GM23338 (cell line): ENCODE measurements at regions not wholly inside any gene's neighbourhood (a gene's known extent, or its start where the extent isn't known, plus 50 kb on each side); places are given as distances from the start of the nearest gene placed in this dataset.

Source experiments
- ATAC-seq: fragments of 200-7000 bp; cut with Tn5 transposase; 3 replicates; pipeline ENCODE4 v1.9.1; 2020
- DNase-seq: peaks from one replicate; pipeline ENCODE4 v3.0.0-alpha.2; 2015; ENCODE audit warnings: low spot score
- H2AFZ ChIP-seq: fragments of 200-600 bp; sonication (generic); 2 replicates; pipeline ENCODE4 v1.8.0; 2016; ENCODE audit warnings: antibody characterized with exemption, mild to moderate bottlenecking, moderate library complexity
- H3F3A ChIP-seq: fragments of 200-600 bp; sonication (generic); replicated peaks from 2 replicates; pipeline ENCODE4 v1.8.0; 2017; ENCODE audit warnings: antibody characterized with exemption, mixed run types, low read depth
- H3K27ac ChIP-seq: fragments of 200-600 bp; sonication (generic); 2 replicates; pipeline ENCODE4 v1.6.1; 2016; ENCODE audit warnings: low read depth
- H3K27me3 ChIP-seq: fragments of 200-600 bp; sonication (generic); 2 replicates; pipeline ENCODE4 v1.8.0; 2016; ENCODE audit warnings: mild to moderate bottlenecking, mixed run types, moderate library complexity; ENCODE audit not compliant: insufficient read depth
- H3K36me3 ChIP-seq: fragments of 200-600 bp; sonication (generic); 2 replicates; pipeline ENCODE4 v1.8.0; 2016; ENCODE audit warnings: mild to moderate bottlenecking; ENCODE audit not compliant: insufficient read depth
- H3K4me1 ChIP-seq: fragments of 200-600 bp; sonication (generic); 2 replicates; pipeline ENCODE4 v1.8.0; 2016; ENCODE audit warnings: mild to moderate bottlenecking, moderate library complexity; ENCODE audit not compliant: insufficient read depth
- H3K4me2 ChIP-seq: fragments of 200-600 bp; sonication (generic); 2 replicates; pipeline ENCODE4 v1.7.1; 2017; ENCODE audit warnings: mixed run types
- H3K4me3 ChIP-seq: fragments of 200-600 bp; sonication (generic); 2 replicates; pipeline ENCODE4 v1.6.1; 2016; ENCODE audit warnings: mixed run types
- H3K79me2 ChIP-seq: fragments of 200-600 bp; sonication (generic); replicated peaks from 2 replicates; pipeline ENCODE4 v1.8.0; 2017; ENCODE audit warnings: mild to moderate bottlenecking; ENCODE audit not compliant: insufficient read depth
- H3K9me2 ChIP-seq: fragments of 200-600 bp; sonication (generic); 2 replicates; pipeline ENCODE4 v1.8.0; 2017; ENCODE audit not compliant: insufficient read depth
- H4K20me1 ChIP-seq: fragments of 200-600 bp; sonication (generic); replicated peaks from 2 replicates; pipeline ENCODE4 v1.8.0; 2017; ENCODE audit warnings: mild to moderate bottlenecking; ENCODE audit not compliant: insufficient read depth
- H3K27ac Mint-ChIP-seq: 2 replicates; pipeline ENCODE4 v1.8.0; 2020; ENCODE audit warnings: inconsistent platforms, mild to moderate bottlenecking, moderate library complexity, mixed read lengths
- H3K27me3 Mint-ChIP-seq: 3 replicates; pipeline ENCODE4 v1.8.0; 2022; ENCODE audit warnings: low read depth, mild to moderate bottlenecking, moderate library complexity, mixed read lengths, inconsistent platforms; ENCODE audit not compliant: insufficient read depth, poor library complexity
- H3K36me3 Mint-ChIP-seq: 3 replicates; pipeline ENCODE4 v1.8.0; 2021; ENCODE audit warnings: low read depth, mild to moderate bottlenecking, inconsistent platforms, moderate library complexity, mixed read lengths
- H3K4me1 Mint-ChIP-seq: 3 replicates; pipeline ENCODE4 v1.8.0; 2020; ENCODE audit warnings: mild to moderate bottlenecking, inconsistent platforms, mixed read lengths
- H3K4me3 Mint-ChIP-seq: 3 replicates; pipeline ENCODE4 v1.8.0; 2021; ENCODE audit warnings: moderate library complexity, mild to moderate bottlenecking, inconsistent platforms, mixed read lengths
- H3K9me3 Mint-ChIP-seq: 3 replicates; pipeline ENCODE4 v1.8.0; 2020; ENCODE audit warnings: moderate library complexity, mild to moderate bottlenecking, inconsistent platforms, mixed read lengths
- CREB1 ChIP-seq: fragments of 250-450 bp; sonication (Bioruptor Pico); IDR thresholded peaks from 2 replicates; pipeline ENCODE4 v1.5.0; 2020; ENCODE audit warnings: low read depth, mild to moderate bottlenecking, moderate library complexity
- EZH2 ChIP-seq: fragments of 200-600 bp; sonication (generic); IDR thresholded peaks from one replicate; pipeline ENCODE4 v1.8.0; 2017; ENCODE audit warnings: antibody characterized with exemption, mild to moderate bottlenecking, low read depth; ENCODE audit not compliant: unreplicated experiment
- EZH2phosphoT487 ChIP-seq: fragments of 200-600 bp; sonication (generic); IDR thresholded peaks from one replicate; pipeline ENCODE4 v1.8.1; 2018; ENCODE audit warnings: antibody characterized with exemption; ENCODE audit not compliant: unreplicated experiment
- JUNB ChIP-seq: IDR thresholded peaks from one replicate; pipeline ENCODE4 v1.6.1; 2016; ENCODE audit warnings: antibody characterized with exemption; ENCODE audit not compliant: unreplicated experiment
- NANOG ChIP-seq: IDR thresholded peaks from 2 replicates; pipeline ENCODE4 v1.6.1; 2016; ENCODE audit warnings: antibody characterized with exemption, borderline replicate concordance
- POLR2AphosphoS5 ChIP-seq: IDR thresholded peaks from 2 replicates; pipeline ENCODE4 v1.6.1; 2016; ENCODE audit warnings: antibody characterized with exemption, low read depth
- STAT1 ChIP-seq: IDR thresholded peaks from one replicate; pipeline ENCODE4 v1.6.1; 2016; ENCODE audit warnings: antibody characterized with exemption; ENCODE audit not compliant: unreplicated experiment
- ZNF114 ChIP-seq: fragments of 250-450 bp; sonication (Bioruptor Pico); IDR thresholded peaks from 2 replicates; pipeline ENCODE4 v1.5.0; 2020; ENCODE audit warnings: mild to moderate bottlenecking, moderate library complexity
- ZNF331 ChIP-seq: fragments of 250-450 bp; sonication (Bioruptor Pico); IDR thresholded peaks from 2 replicates; pipeline ENCODE4 v1.5.0; 2020; ENCODE audit warnings: low read depth, mild to moderate bottlenecking, moderate library complexity
- TF ChIP-seq, protein P1 (sequence below): IDR thresholded peaks from one replicate; pipeline ENCODE4 v1.6.1; 2018; ENCODE audit warnings: antibody characterized with exemption; ENCODE audit not compliant: unreplicated experiment
- TF ChIP-seq, protein P2 (sequence below): fragments of 250-450 bp; sonication (Bioruptor Pico); IDR thresholded peaks from 2 replicates; pipeline ENCODE4 v1.5.0; 2020; ENCODE audit warnings: mild to moderate bottlenecking, moderate library complexity
- TF ChIP-seq, protein P3 (sequence below): IDR thresholded peaks from 2 replicates; pipeline ENCODE4 v1.6.1; 2016; ENCODE audit warnings: antibody characterized with exemption
- TF ChIP-seq, protein P4 (sequence below), 2 experiments: fragments of 200-600 bp in 1 of 2; sonication (generic) in 1 of 2; conservative IDR thresholded peaks; 2 replicates each; pipeline versions ENCODE4 v1.5.1 to v1.6.1; 2016 to 2017; ENCODE audit warnings: antibody characterized with exemption in 2 of 2, low read depth in 2 of 2, mild to moderate bottlenecking in 2 of 2, moderate library complexity in 1 of 2

DNA sequence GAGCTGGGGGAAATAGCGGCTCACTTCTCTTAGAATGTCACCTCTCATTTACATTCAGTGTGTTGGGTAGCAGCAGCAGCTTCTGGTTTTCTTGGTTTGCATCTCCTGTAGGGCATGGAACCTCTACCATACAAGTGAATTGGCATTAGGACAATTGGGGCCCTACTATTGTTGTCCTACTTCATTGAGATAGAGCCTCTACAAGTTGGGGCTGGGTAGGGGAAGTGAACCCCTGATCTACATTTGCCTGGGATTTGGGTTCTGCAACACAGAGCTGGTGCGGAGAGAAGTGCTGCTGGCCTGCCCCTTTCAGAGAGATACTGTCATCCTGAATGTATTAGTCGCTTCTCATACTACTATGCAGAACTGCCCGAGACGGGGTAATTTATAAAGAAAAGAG lies 391.6 kb upstream of the HS6ST1 start:
- Histone ChIP-seq H3K4me2 (no peak overlapping the region), H3K79me2 (no peaks in the 10 kb centered on the region), H4K20me1 (no peaks in the 10 kb centered on the region), H3F3A (no peaks in the 10 kb centered on the region), H2AFZ (no peak overlapping the region; the same call in 1 of the 2 replicates), H3K9me2 (0 out of 2 replicates have a peak, but pooled peaks cover 8% of the 10 kb centered on the region), H3K27me3 (no peaks in the 10 kb centered on the region), H3K27ac (no peak overlapping the region), H3K4me1 (no peaks in the 10 kb centered on the region), H3K4me3 (no peak overlapping the region), H3K36me3 (no peaks in the 10 kb centered on the region)
- no peak for DNase-seq
- no peak overlapping the region for H3K27ac Mint-ChIP-seq
- ATAC-seq, result no peak
- H3K4me3 Mint-ChIP-seq, result no peak overlapping the region
- TF ChIP-seq ZNF114 (CRISPR knock-in tag) (no peak), EZH2 (no peak), JUNB (no peak), EZH2phosphoT487 (no peak), CREB1 (CRISPR knock-in tag) (no peak), ZNF331 (CRISPR knock-in tag) (no peak), STAT1 (no peak), NANOG (no peak), POLR2AphosphoS5 (no peak)
- TF ChIP-seq, protein P1, sequence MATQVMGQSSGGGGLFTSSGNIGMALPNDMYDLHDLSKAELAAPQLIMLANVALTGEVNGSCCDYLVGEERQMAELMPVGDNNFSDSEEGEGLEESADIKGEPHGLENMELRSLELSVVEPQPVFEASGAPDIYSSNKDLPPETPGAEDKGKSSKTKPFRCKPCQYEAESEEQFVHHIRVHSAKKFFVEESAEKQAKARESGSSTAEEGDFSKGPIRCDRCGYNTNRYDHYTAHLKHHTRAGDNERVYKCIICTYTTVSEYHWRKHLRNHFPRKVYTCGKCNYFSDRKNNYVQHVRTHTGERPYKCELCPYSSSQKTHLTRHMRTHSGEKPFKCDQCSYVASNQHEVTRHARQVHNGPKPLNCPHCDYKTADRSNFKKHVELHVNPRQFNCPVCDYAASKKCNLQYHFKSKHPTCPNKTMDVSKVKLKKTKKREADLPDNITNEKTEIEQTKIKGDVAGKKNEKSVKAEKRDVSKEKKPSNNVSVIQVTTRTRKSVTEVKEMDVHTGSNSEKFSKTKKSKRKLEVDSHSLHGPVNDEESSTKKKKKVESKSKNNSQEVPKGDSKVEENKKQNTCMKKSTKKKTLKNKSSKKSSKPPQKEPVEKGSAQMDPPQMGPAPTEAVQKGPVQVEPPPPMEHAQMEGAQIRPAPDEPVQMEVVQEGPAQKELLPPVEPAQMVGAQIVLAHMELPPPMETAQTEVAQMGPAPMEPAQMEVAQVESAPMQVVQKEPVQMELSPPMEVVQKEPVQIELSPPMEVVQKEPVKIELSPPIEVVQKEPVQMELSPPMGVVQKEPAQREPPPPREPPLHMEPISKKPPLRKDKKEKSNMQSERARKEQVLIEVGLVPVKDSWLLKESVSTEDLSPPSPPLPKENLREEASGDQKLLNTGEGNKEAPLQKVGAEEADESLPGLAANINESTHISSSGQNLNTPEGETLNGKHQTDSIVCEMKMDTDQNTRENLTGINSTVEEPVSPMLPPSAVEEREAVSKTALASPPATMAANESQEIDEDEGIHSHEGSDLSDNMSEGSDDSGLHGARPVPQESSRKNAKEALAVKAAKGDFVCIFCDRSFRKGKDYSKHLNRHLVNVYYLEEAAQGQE, result no peak
- TF ChIP-seq, protein P2, sequence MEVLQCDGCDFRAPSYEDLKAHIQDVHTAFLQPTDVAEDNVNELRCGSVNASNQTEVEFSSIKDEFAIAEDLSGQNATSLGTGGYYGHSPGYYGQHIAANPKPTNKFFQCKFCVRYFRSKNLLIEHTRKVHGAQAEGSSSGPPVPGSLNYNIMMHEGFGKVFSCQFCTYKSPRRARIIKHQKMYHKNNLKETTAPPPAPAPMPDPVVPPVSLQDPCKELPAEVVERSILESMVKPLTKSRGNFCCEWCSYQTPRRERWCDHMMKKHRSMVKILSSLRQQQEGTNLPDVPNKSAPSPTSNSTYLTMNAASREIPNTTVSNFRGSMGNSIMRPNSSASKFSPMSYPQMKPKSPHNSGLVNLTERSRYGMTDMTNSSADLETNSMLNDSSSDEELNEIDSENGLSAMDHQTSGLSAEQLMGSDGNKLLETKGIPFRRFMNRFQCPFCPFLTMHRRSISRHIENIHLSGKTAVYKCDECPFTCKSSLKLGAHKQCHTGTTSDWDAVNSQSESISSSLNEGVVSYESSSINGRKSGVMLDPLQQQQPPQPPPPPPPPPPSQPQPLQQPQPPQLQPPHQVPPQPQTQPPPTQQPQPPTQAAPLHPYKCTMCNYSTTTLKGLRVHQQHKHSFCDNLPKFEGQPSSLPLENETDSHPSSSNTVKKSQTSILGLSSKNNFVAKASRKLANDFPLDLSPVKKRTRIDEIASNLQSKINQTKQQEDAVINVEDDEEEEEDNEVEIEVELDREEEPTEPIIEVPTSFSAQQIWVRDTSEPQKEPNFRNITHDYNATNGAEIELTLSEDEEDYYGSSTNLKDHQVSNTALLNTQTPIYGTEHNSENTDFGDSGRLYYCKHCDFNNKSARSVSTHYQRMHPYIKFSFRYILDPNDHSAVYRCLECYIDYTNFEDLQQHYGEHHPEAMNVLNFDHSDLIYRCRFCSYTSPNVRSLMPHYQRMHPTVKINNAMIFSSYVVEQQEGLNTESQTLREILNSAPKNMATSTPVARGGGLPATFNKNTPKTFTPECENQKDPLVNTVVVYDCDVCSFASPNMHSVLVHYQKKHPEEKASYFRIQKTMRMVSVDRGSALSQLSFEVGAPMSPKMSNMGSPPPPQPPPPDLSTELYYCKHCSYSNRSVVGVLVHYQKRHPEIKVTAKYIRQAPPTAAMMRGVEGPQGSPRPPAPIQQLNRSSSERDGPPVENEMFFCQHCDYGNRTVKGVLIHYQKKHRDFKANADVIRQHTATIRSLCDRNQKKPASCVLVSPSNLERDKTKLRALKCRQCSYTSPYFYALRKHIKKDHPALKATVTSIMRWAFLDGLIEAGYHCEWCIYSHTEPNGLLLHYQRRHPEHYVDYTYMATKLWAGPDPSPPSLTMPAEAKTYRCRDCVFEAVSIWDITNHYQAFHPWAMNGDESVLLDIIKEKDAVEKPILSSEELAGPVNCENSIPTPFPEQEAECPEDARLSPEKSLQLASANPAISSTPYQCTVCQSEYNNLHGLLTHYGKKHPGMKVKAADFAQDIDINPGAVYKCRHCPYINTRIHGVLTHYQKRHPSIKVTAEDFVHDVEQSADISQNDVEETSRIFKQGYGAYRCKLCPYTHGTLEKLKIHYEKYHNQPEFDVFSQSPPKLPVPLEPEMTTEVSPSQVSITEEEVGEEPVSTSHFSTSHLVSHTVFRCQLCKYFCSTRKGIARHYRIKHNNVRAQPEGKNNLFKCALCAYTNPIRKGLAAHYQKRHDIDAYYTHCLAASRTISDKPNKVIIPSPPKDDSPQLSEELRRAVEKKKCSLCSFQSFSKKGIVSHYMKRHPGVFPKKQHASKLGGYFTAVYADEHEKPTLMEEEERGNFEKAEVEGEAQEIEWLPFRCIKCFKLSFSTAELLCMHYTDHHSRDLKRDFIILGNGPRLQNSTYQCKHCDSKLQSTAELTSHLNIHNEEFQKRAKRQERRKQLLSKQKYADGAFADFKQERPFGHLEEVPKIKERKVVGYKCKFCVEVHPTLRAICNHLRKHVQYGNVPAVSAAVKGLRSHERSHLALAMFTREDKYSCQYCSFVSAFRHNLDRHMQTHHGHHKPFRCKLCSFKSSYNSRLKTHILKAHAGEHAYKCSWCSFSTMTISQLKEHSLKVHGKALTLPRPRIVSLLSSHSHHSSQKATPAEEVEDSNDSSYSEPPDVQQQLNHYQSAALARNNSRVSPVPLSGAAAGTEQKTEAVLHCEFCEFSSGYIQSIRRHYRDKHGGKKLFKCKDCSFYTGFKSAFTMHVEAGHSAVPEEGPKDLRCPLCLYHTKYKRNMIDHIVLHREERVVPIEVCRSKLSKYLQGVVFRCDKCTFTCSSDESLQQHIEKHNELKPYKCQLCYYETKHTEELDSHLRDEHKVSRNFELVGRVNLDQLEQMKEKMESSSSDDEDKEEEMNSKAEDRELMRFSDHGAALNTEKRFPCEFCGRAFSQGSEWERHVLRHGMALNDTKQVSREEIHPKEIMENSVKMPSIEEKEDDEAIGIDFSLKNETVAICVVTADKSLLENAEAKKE (CRISPR knock-in tag), result no peak
- TF ChIP-seq, protein P3, sequence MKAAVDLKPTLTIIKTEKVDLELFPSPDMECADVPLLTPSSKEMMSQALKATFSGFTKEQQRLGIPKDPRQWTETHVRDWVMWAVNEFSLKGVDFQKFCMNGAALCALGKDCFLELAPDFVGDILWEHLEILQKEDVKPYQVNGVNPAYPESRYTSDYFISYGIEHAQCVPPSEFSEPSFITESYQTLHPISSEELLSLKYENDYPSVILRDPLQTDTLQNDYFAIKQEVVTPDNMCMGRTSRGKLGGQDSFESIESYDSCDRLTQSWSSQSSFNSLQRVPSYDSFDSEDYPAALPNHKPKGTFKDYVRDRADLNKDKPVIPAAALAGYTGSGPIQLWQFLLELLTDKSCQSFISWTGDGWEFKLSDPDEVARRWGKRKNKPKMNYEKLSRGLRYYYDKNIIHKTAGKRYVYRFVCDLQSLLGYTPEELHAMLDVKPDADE, result no peak
- TF ChIP-seq, protein P4, sequence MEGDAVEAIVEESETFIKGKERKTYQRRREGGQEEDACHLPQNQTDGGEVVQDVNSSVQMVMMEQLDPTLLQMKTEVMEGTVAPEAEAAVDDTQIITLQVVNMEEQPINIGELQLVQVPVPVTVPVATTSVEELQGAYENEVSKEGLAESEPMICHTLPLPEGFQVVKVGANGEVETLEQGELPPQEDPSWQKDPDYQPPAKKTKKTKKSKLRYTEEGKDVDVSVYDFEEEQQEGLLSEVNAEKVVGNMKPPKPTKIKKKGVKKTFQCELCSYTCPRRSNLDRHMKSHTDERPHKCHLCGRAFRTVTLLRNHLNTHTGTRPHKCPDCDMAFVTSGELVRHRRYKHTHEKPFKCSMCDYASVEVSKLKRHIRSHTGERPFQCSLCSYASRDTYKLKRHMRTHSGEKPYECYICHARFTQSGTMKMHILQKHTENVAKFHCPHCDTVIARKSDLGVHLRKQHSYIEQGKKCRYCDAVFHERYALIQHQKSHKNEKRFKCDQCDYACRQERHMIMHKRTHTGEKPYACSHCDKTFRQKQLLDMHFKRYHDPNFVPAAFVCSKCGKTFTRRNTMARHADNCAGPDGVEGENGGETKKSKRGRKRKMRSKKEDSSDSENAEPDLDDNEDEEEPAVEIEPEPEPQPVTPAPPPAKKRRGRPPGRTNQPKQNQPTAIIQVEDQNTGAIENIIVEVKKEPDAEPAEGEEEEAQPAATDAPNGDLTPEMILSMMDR (conservative IDR thresholded peaks at IDR 0.05; ENCODE audit: low read depth in 2 of 2), result no peak
- no peaks in the 10 kb centered on the region for H3K4me1 Mint-ChIP-seq
- H3K9me3 Mint-ChIP-seq, result peaks cover 45% of the 10 kb centered on the region
- peaks cover 7% of the 10 kb centered on the region for H3K27me3 Mint-ChIP-seq
- H3K36me3 Mint-ChIP-seq, result peaks cover 25% of the 10 kb centered on the region
